GM21786 (cell line): ENCODE measurements at regions not wholly inside any gene's neighbourhood (a gene's known extent, or its start where the extent isn't known, plus 50 kb on each side); places are given as distances from the start of the nearest gene placed in this dataset.
"Not testable (repeated sequence)": the region's sequence is repeated elsewhere in the genome, so short reads cannot be mapped to it uniquely, and the experiment has no call there.

Source experiments
- ATAC-seq: cut with Tn5 transposase; IDR thresholded peaks from one replicate; pipeline ENCODE4 v1.9.1; 2021; ENCODE audit not compliant: unreplicated experiment

DNA sequence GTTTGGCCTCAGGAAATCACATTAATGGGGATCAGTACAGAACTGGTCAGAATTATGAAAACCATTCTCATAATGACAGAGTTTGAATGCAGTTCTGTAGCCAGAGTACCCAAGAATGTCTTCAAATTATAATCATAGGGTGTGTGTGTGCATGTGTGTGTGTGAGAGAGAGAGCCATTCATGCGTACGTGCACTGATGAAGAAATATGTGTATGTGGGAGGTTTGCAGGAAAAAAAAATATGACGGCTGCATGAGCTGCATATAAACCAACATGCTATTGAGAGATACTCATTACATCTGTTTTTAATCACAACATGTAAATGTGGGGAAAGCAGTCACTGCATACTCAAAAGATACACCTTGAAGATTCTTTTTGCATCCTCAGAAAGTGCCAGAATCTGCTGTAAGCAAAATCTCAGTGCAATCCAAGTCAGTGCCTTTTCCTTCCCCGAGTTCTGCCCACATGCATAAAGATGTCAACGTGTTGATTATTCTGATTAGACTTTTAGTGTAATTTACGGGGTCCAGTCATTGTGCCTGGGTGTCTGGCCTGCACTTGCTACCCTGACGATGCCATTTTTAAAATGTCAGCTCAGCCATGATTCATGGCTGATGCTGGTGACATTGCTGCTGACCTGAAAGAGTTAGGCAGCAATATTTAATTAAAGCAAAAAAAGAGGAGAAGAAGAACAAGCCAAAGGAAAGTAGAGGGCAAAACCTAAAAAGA lies 378.7 kb upstream of the ZFHX3 start:
- ATAC-seq: no peak

DNA sequence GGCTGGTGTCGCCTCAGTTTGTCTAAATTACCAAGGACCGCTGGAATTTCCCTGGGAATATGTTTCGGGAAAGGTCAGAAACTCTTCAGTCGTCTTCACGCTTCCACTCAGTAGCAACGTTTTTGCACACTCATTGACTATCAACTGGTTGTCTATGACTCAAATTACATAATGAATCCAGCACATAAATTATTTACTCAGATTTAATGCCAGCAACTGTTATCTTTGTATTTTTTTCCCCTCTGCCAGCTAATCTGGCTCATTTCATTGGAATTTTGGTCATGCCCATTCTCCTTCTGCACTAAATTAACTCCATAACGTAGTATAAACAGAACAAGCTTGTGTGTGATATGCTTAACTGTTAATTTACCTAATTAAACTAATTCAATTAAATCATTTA lies 372.7 kb upstream of the ZFHX3 start:
- ATAC-seq: no peak

DNA sequence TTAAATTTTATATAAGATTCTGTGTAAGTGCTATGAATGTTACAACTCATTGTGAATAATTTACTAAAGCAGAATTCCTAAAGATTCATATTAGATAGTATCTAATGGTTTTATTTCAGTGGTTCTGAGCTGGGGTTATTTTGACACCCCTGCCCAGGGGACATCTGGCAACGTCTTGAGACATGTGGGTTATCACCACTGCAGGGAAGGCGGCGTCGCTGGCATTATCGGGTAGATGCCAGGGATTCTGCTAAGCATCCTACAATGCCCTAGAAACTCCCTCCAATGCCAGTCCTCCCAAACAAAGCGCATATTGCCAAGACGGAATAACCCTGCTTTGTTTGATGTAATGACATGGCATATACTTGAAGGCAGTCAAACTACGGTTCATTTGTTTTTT lies 372.3 kb upstream of the ZFHX3 start:
- ATAC-seq: no peak

DNA sequence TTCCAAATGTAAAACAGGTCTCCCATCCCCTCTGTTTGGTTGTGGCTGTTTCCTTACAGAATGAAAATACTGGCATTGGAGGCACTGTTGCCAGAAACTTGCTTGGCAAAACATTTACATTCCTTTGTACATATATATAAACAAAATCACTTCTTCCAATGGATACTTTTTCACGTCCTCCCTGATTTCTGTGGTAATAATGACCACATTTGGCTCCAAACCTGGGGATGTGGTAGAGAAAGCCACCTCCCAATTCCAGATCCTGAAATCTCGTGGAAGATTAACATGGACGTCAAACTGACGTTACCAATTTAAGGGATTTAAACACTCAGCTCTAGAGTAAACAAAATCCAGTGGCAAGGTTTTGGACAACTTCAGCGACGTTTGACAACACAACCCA lies 370.8 kb upstream of the ZFHX3 start:
- no peak for ATAC-seq

DNA sequence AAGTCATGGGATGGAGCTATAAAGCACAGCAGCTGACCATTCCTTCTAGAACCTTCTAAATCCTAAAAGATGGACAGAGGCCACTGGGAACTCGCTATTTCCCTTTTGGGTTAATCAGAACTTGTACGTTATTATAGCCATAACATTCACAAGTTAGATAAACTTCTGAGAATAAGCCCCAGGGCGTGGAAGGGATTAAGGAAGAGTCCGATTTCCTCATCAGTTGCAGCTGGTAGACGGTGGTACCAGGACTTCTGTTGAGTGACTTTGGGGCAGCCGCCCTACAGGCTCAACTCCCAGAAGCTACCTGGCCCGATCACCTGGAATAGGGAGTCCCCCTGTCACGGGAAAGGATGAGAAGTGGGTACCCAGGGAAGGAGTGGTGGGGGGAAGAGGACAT lies 370.1 kb upstream of the ZFHX3 start:
- ATAC-seq: no peak

DNA sequence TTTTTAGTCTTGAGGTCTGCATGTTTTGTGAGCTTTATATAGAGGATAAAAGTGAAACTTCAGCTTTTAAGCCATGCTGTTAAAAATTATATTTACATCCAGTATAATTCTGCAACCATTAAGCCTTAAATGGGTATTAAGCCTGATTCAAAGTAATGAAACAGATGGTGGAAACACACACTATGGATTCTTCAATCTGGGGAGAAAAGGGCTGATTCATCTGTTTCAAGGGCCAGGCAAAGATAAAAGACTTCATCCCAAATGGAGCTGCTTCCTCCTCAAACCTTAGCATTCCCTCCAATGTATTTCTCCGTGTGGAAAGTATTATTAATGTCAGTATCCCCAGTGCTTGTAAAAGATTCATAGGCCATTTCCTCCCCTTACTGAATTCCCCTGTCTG lies 367.4 kb upstream of the ZFHX3 start:
- no peak for ATAC-seq

DNA sequence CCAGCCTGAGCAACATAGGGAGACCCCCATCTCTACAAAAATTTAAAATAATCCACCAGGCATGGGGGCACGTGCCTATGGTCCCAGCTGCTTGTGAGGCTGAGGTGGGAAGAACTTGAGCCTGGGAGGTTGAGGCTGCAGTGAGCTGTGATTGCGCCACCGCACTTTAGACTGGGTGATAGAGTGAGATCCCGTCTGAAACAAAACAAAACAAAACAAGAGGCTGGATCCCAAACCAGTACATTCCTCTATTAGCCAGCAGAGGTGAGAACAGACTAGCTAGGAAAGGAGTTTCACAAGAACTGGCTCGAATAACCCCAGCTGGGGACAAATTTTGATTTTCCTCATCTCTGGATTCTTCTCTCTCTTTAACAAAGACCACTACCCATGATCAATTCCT lies 366.7 kb upstream of the ZFHX3 start:
- no peak for ATAC-seq

DNA sequence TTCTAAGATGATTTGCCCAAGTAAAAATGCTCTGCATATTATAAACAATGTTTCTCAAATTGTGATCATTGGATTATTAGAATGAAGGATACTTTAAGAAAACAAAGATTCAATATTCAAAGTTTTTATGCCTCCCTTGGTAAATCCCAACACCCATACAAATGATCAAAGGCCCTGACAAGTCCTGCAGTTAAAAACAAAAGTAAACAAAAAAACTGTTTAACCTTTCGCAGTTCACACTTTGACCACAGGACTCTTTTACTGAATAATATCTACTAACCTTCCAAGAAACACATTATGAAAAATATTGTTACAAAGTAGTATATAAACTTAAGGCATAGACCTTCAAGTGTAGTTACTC lies 365.9 kb upstream of the ZFHX3 start:
- ATAC-seq: no peak

DNA sequence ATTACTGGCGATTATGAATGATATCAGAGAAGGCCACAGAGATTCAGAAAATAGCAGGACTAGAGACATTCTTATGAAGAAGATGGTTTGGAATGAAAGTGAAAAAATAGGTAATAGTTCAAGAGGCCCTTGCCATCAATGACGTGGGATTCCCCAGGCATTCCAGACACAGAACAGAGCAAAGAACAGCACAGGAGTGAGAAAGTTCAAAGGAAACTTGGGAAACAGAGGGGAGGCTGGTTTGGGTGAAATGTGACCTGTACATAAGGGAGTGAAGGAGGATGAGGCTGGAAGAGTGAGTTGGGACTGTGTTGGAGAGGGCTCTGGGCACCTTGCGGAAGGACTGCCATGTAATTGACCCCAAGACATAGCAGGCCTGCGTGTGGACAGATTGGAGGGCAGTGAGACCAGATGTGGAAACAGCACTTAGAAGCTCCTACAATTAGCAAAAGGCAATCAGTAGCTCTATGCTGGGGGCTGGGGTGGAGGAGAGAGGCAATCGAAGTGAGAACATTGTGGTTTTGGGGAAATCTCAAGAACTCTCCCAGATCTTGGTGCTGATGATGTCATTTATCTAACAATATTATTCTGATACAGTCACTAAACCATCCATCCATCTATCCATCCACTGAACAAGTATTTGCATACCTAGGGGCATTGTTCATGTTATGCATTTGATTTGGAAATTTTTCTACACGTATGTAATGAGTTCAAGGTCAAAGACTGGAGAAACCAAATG lies 365.3 kb upstream of the ZFHX3 start:
- no peak for ATAC-seq

DNA sequence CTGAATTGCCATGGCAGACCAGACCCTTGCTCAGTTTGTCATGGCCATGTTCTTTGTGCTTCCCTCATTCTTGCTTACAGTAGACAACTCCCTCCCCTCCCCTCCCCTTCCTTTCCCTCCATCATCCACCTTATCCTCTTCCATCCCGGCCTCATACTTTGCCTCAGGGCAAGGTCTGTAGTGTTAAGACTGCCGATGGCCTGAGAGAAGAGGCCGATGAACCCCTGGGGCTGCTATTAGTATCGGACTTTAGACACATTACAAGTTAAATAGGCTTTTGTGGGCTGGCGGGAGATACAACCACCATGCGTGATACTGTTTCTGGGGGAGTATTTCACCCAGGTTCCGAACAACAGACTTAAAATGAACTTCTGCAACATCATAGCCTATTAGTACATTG lies 364.5 kb upstream of the ZFHX3 start:
- ATAC-seq: no peak

DNA sequence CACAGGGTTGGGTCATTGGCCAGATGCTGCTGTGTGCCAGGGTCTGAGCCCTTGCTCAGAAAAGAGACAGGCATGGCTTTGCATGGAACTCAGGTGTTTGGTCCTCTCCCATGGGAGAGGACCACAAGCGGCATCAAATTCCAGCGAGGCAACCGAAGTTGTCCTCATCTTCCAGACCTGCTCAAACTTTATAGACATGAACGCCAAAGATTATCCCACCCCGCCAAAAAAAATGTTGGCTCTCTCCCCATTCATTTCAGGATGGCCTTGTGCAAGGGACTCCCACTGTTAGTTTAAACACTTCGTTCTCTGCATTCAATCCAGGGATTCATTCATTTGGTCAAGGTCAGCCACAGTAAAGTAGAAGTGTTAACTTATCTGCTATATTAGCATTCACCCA lies 360.8 kb upstream of the ZFHX3 start:
- no peak for ATAC-seq

DNA sequence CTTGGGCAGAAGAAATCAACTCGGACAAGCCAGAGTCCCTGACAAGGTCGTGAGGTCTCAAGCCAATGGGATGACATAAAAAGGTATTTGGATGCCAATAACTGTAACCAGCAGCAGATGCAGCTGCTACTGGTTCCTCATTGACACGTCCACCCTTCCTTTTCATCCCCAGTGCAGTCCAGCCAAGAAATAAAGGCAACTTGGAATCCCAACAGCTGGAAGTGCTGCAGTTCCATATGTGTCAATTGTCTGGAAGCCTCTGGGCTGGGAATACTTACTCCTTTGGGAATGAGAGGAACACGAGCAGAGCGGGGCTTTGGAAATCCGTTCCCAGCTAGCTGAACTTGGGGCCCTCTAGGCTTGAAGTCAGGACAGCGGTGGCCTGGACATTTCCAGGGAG lies 360.4 kb upstream of the ZFHX3 start:
- ATAC-seq: no peak

DNA sequence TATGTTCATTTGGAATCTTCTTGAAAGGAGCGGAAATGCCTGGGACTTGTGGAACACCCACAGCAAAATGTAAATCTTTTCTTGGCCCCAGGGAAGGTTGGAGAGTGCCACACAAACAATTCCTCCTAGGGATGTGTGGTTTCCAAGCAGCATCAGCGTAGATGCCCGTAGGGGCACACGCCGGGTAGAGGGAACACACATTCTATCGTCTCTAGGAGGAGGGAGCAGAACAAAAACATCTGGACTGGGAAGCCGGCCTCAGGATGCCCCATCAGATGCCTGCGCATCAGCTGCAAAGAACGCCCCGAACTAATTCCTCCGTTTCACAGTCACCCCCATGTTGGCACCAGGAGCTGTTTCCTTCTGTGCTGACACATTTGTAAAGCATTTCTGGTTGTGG lies 357.9 kb upstream of the ZFHX3 start:
- ATAC-seq: no peak

DNA sequence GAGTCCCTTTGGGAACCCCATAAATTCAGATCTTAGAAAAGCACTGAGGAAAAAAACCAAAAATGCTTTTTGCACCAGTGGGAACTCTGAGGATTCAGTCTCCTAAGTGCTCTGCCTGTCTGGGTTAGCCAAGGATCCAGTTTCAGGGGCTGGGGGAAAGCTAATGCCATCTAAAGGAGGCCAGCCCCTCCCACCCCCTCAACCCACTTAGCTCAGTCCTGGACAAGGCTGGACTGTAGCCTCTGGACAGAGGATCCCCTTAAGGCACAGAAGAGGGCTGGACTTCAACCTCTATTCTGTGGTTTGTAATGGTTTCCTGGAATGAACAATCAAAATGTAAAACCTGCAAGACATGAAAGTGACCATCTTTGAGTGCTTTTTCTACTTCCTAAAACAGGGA lies 356.1 kb upstream of the ZFHX3 start:
- no peak for ATAC-seq

DNA sequence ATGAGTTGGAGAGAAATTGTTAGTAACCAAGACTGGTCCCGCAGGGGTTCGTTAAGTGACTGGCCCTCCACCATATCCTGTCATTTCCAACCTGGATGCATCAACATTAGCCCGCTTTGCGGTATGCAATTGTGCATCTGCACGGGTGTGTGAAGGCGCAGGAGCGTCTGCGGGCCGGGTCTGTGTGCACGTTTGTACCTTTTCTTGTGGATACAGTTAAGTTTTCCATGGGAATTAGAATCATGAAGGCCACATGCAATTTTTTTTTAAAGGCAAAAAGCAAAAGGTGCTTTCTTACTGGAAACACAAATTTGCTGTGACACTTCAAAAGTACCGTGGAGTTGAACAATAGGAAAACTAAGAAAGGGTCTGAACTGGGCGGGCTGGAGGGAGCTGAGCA lies 355.4 kb upstream of the ZFHX3 start:
- no peak for ATAC-seq

DNA sequence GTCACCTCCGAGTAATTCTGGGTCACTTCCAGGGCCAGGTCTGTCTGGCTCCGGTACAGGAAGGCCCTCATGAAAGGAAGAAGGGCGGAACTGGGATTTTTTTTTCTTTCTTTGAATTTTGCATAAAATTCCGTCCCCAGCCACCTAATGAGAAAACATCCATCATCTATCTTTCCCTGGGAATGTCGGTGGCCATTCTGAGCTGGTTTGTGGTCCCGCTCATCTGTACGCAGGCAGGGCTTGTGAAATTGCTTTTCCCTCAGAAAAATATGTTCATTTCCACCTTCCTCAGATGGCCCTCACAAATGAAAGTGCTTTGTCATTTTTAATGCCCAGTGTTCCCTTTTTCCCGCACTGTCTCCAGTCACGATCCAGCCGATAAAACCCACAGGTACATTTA lies 353.0 kb upstream of the ZFHX3 start:
- ATAC-seq: no peak

DNA sequence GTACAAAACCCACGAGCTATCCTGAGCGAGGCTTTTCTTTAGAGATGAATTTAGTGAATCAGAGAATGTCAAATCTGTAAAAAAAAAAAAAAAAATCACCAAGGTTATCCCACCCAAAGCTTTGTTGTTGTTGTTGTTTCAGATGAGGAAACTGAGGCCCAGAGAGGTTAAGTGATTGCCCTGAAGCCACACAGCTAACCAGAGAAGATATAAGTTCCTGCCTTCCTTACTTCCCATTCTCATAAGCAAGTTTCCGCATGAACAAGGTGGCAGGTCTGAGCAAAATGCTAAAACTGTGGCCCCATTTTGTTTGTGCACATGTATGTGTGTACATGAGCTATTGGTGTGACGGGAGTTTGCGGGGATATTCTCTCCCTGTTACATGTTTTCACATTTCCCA lies 352.1 kb upstream of the ZFHX3 start:
- ATAC-seq: no peak

DNA sequence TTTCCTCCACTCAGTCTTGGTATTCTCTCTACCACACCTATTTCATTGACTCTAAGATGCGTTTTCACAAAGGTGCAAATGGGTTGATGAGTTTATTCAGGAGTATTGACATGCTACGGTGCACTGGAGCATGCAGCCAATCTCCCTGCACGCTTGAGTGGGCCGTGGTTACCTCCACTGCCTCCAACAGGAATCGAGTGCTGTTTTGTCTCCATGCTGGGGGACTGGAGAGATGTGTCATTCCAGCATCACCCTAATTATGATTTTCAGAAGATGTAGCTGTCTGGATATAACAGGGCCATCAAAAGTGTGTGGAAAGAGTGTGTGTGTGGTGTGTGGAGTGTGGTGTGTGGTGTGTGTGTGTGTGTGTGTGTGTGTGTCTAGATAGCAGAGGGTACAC lies 351.6 kb upstream of the ZFHX3 start:
- ATAC-seq: no peak

DNA sequence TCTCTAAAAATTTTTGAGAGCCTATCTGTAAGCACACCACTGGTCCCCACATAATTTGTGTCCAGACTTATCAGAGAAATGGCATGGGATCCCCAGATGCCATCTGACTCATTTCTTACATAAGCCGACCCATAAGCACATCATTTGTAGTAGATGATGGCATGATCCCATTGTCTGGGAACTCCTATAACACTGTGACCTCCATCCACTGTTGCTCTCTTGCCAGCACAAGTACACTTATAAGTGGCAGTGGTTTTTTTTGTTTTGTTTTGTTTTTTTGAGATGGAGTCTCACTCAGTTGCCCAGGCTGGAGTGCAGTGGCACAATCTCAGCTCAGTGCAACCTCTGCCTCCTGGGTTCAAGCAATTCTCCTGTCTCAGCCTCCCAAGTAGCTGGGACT lies 350.7 kb upstream of the ZFHX3 start:
- not testable (repeated sequence) for ATAC-seq

DNA sequence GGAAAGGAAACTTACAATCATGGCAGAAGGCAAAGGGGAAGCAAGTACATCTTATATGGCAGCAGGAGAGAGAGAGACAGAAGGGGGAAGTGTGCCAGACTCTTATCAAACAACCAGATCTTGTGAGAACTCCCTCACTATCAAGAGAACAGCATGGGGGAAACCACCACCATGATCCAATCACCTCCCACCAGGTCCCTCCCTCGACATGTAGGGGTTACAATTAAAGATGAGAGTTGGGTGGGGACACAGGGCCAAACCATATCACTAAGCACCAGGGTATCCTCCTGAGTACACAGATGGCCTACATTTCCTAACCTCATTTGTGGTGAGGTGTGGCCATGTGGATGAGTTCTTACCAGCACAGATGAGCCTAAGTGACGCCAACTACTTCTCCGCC lies 348.6 kb upstream of the ZFHX3 start:
- no peak for ATAC-seq

DNA sequence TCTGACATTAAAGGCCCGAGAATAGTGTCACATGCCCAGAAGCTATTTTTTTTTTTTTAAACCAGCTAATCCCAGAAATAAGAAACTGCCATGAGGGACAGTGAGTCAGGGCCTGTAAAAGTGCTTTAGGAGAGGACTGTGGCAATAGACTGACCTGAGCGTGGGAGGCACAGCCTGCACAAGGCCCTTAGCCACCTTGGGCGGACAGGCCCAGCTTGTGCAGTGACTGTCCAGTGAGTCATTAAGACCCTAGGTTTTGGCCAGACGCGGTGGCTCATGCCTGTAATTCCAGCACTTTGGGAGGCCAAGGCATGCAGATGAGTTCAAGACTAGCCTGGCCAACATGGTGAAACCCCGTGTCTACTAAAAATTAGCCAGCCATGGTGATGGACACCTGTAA lies 343.0 kb upstream of the ZFHX3 start:
- ATAC-seq: no peak

DNA sequence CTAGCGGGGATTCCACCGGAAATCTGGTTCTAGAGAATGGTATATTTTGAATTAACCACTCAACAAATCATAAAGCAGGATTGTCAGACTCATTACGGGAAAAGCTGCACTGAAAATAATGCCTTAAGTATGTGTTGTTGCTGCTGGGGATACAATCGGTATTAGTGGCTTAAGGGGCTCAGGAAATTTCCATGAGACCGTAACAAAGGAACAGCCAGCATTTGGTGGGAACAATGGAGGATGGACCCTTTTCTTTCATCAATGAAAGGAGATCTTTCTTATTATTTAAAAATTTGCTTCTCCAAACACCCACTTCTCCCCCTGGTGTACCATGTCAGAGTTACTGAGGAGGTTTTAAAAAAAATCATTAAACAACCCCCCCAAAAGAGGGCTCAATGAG lies 342.6 kb upstream of the ZFHX3 start:
- no peak for ATAC-seq

DNA sequence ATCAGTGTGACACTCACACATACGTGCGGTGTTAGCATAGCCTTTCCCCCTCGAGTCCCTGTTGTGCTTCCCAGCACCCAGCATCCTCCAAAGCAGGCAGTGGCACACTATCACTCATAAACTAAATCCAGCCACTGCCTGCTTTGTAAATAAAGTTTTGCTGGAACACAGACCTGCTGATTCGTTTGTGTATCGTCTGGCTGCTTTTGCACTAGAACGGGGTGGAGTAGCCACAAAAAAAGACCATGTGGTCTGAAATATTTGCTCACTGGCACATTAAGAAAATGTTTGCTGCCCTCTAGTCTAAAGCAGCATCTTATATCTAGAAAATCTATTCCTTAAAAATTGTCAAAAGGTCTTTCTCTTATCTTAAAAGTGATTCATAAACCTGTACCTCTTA lies 341.2 kb upstream of the ZFHX3 start:
- ATAC-seq: no peak
